Renal cortical epithelial cell (primary cell): ENCODE measurements at regions not wholly inside any gene's neighbourhood (a gene's known extent, or its start where the extent isn't known, plus 50 kb on each side); places are given as distances from the start of the nearest gene placed in this dataset.

Experiments used
- DNase-seq: peaks from one replicate; pipeline ENCODE4 v3.0.0-alpha.2; 2011; ENCODE audit warnings: low read depth

- DNase-seq, result no peak
These were observed 215.6 kb downstream of the TMEM114 start for GRCh38 chr16:8374586-8375231.

GRCh38 chr16:8373676-8374431, 216.5 kb downstream of the TMEM114 start:
- DNase-seq, result no peak

GRCh38 chr16:8372141-8372540, 218.2 kb downstream of the TMEM114 start:
- DNase-seq, result no peak

GRCh38 chr16:8370374-8371270, 219.7 kb downstream of the TMEM114 start:
- DNase-seq, result peak; percentile 1

GRCh38 chr16:8358937-8359336, 231.4 kb downstream of the TMEM114 start:
- DNase-seq, result no peak

- DNase-seq, result no peak
These were observed 234.6 kb downstream of the TMEM114 start for GRCh38 chr16:8355675-8356074.

- DNase-seq, result no peak
These were observed 244.0 kb downstream of the TMEM114 start for GRCh38 chr16:8346294-8346693.

GRCh38 chr16:8342276-8342675, 248.0 kb downstream of the TMEM114 start:
- DNase-seq, result no peak

- no peak for DNase-seq
These were observed 259.6 kb downstream of the TMEM114 start for GRCh38 chr16:8330761-8331160.

GRCh38 chr16:8326232-8326631, 264.1 kb downstream of the TMEM114 start:
- no peak for DNase-seq

- no peak for DNase-seq
These were observed 267.2 kb downstream of the TMEM114 start for GRCh38 chr16:8323153-8323552.

GRCh38 chr16:8320131-8320530, 270.2 kb downstream of the TMEM114 start:
- no peak for DNase-seq

GRCh38 chr16:8310816-8311215, 279.5 kb downstream of the TMEM114 start:
- DNase-seq, result no peak

- no peak for DNase-seq
These were observed 280.0 kb downstream of the TMEM114 start for GRCh38 chr16:8310323-8310722.

- no peak for DNase-seq
These were observed 285.1 kb downstream of the TMEM114 start for GRCh38 chr16:8305201-8305600.

GRCh38 chr16:8299635-8300034, 290.7 kb downstream of the TMEM114 start:
- DNase-seq, result no peak

- DNase-seq, result no peak
These were observed 294.6 kb downstream of the TMEM114 start for GRCh38 chr16:8295513-8296237.

- DNase-seq, result no peak
These were observed 296.9 kb downstream of the TMEM114 start for GRCh38 chr16:8293413-8293812.

GRCh38 chr16:8292271-8292670, 298.0 kb downstream of the TMEM114 start:
- no peak for DNase-seq

- no peak for DNase-seq
These were observed 304.0 kb downstream of the TMEM114 start for GRCh38 chr16:8286348-8286747.

- DNase-seq, result no peak
These were observed 307.1 kb downstream of the TMEM114 start for GRCh38 chr16:8283195-8283594.

- no peak for DNase-seq
These were observed 312.2 kb downstream of the TMEM114 start for GRCh38 chr16:8278031-8278580.
